HCT116 (cell line): ENCODE measurements at regions not wholly inside any gene's neighbourhood (a gene's known extent, or its start where the extent isn't known, plus 50 kb on each side); places are given as distances from the start of the nearest gene placed in this dataset.

Experiments used
- ATAC-seq: fragments of 200-7000 bp; cut with Tn5 transposase; 2 replicates; pipeline ENCODE4 v1.9.1; 2020; ENCODE audit warnings: mild to moderate bottlenecking, moderate library complexity
- BruUV-seq: library from RNA; stranded (reverse); fragments of 400-500 nt; replicated peaks from 2 replicates; lab custom pipeline; 2021; lab: Mats Ljungman, UMichigan
- CTCF ChIA-PET: fragments of 300-600 bp; sonication (Branson Sonifier 250); formaldehyde crosslinking; loops from one replicate; lab custom pipeline; 2021; ENCODE audit warnings: antibody characterized with exemption; lab: Charles Lee
- POLR2A ChIA-PET: fragments of 300-600, 350-600 bp; sonication (Branson Sonifier 250); formaldehyde crosslinking; loops from one replicate; lab custom pipeline; 2021; ENCODE audit warnings: antibody characterized with exemption; lab: Charles Lee
- RAD21 ChIA-PET, 2 experiments: fragments of 300-600 bp; sonication (Branson Sonifier 250); formaldehyde crosslinking; loops; one replicate each; lab custom pipeline; 2023; ENCODE audit warnings: low total read pairs in 2 of 2; ENCODE audit not compliant: uncharacterized antibody in 2 of 2, unreplicated experiment in 2 of 2, low non-redundant PET in 1 of 2; lab: Charles Lee
- DNase-seq: peaks from one replicate; pipeline ENCODE4 v3.0.0-alpha.2; 2010; ENCODE audit warnings: low read depth, low spot score
- H2AFZ ChIP-seq: fragments of 200-600 bp; shearing (Covaris generic), sonication (generic); 2 replicates; pipeline ENCODE4 v1.6.1; 2017; ENCODE audit warnings: low read depth, mixed run types, mixed read lengths, antibody characterized with exemption, low read length; ENCODE audit not compliant: poor library complexity, severe bottlenecking
- H3K27ac ChIP-seq: 2 replicates; pipeline ENCODE4 v1.5.1; 2012; ENCODE audit warnings: low read depth, low read length
- H3K27me3 ChIP-seq: fragments of 200-600 bp; sonication (generic); 2 replicates; pipeline ENCODE4 v1.6.1; 2016; ENCODE audit warnings: mixed run types, low read length, mixed read lengths; ENCODE audit not compliant: insufficient read depth
- H3K36me3 ChIP-seq, 2 experiments: fragments of 200-500 bp in 1 of 2; fragments of 200-600 bp in 1 of 2; sonication (Bioruptor generic) in 1 of 2; sonication (generic) in 1 of 2; 2 replicates each; pipeline versions ENCODE4 v1.5.1 to v1.6.1; 2014 to 2016; ENCODE audit warnings: low read length in 2 of 2, inconsistent platforms in 1 of 2, mixed read lengths in 1 of 2, mixed run types in 1 of 2; ENCODE audit not compliant: insufficient read depth in 2 of 2, control insufficient read depth in 1 of 2
- H3K4me1 ChIP-seq, 2 experiments: fragments of 200-600 bp in 1 of 2; sonication (generic) in 1 of 2; 2 replicates each; pipeline versions ENCODE4 v1.5.1 to v1.6.1; 2012 to 2017; ENCODE audit warnings: low read length in 2 of 2, inconsistent platforms in 1 of 2, mild to moderate bottlenecking in 1 of 2, mixed read lengths in 1 of 2, mixed run types in 1 of 2, moderate library complexity in 1 of 2; ENCODE audit not compliant: insufficient read depth in 2 of 2, control insufficient read depth in 1 of 2
- H3K4me2 ChIP-seq: fragments of 200-600 bp; sonication (generic); 2 replicates; pipeline ENCODE4 v1.6.1; 2017; ENCODE audit warnings: mixed run types, low read length, mixed read lengths
- H3K4me3 ChIP-seq, 2 experiments: fragments of 200-600 bp in 1 of 2; sonication (generic) in 1 of 2; replicated peaks in 1 of 2; 2 replicates each; pipeline ENCODE4 v1.5.1; 2011 to 2016; ENCODE audit warnings: low read length in 2 of 2, control low read depth in 1 of 2, low read depth in 1 of 2, mild to moderate bottlenecking in 1 of 2, mixed read lengths in 1 of 2, mixed run types in 1 of 2
- H3K79me2 ChIP-seq: fragments of 200-600 bp; sonication (generic); 2 replicates; pipeline ENCODE4 v1.6.1; 2017; ENCODE audit warnings: mild to moderate bottlenecking, mixed run types, low read length, moderate library complexity, mixed read lengths; ENCODE audit not compliant: insufficient read depth
- H3K9ac ChIP-seq: fragments of 200-600 bp; sonication (generic); 2 replicates; pipeline ENCODE4 v1.6.1; 2016; ENCODE audit warnings: low read length, mixed read lengths
- H3K9me2 ChIP-seq: fragments of 200-600 bp; sonication (generic), shearing (Covaris generic); 2 replicates; pipeline ENCODE4 v1.6.1; 2017; ENCODE audit warnings: mixed run types, mild to moderate bottlenecking, moderate library complexity; ENCODE audit not compliant: insufficient read depth
- H3K9me3 ChIP-seq, 2 experiments: fragments of 200-500 bp in 1 of 2; fragments of 200-600 bp in 1 of 2; sonication (Bioruptor generic) in 1 of 2; sonication (generic) in 1 of 2; 2 replicates each; pipeline ENCODE4 v1.6.1; 2014 to 2017; ENCODE audit warnings: low read length in 2 of 2, mixed read lengths in 2 of 2, inconsistent platforms in 1 of 2, low read depth in 1 of 2, mild to moderate bottlenecking in 1 of 2, mixed run types in 1 of 2, moderate library complexity in 1 of 2; ENCODE audit not compliant: control insufficient read depth in 1 of 2, insufficient read depth in 1 of 2
- H4K20me1 ChIP-seq: fragments of 200-600 bp; sonication (generic), shearing (Covaris generic); 2 replicates; pipeline ENCODE4 v1.6.1; 2017; ENCODE audit warnings: mixed run types, mild to moderate bottlenecking, moderate library complexity; ENCODE audit not compliant: insufficient read depth
- CBX3 ChIP-seq: IDR thresholded peaks from 2 replicates; pipeline ENCODE4 v1.6.1; 2012; ENCODE audit warnings: low read depth
- CEBPB ChIP-seq: IDR thresholded peaks from 2 replicates; pipeline ENCODE4 v1.6.1; 2012; ENCODE audit warnings: low read depth
- EGR1 ChIP-seq: IDR thresholded peaks from 2 replicates; pipeline ENCODE4 v1.6.1; 2012; ENCODE audit warnings: low read depth
- FOSL1 ChIP-seq: IDR thresholded peaks from 2 replicates; pipeline ENCODE4 v1.6.1; 2012; ENCODE audit warnings: low read depth
- POLR2AphosphoS5 ChIP-seq: IDR thresholded peaks from 2 replicates; pipeline ENCODE4 v1.6.1; 2011; ENCODE audit warnings: mild to moderate bottlenecking, low read depth, low read length, moderate library complexity
- REST ChIP-seq: IDR thresholded peaks from 2 replicates; pipeline ENCODE4 v1.6.1; 2012; ENCODE audit warnings: low read depth
- ZFX ChIP-seq: fragments of 450-650 bp; IDR thresholded peaks from 2 replicates; pipeline ENCODE4 v1.6.1; 2017
- ZNF274 ChIP-seq: fragments of 200-500 bp; sonication (Bioruptor generic); IDR thresholded peaks from 2 replicates; pipeline ENCODE4 v1.6.1; 2014; ENCODE audit warnings: mild to moderate bottlenecking, low read depth, low read length, inconsistent platforms
- intact Hi-C: fragments of 100-400 bp; cut with micrococcal nuclease; formaldehyde crosslinking; loops from 2 replicates; pipeline ENCODE4 v1.10.0; 2022
- TF ChIP-seq, protein P1 (sequence below), 3 experiments: fragments of 200-600 bp in 1 of 3; sonication (generic) in 1 of 3; IDR thresholded peaks in 2 of 3; conservative IDR thresholded peaks in 1 of 3; 2 replicates each; pipeline ENCODE4 v1.5.1; 2012 to 2017; ENCODE audit warnings: low read depth in 2 of 3, low read length in 2 of 3, antibody characterized with exemption in 1 of 3, borderline replicate concordance in 1 of 3, control low read depth in 1 of 3, mild to moderate bottlenecking in 1 of 3, mixed read lengths in 1 of 3, mixed run types in 1 of 3, moderate library complexity in 1 of 3; ENCODE audit not compliant: insufficient read depth in 1 of 3
- TF ChIP-seq, protein P2 (sequence below): IDR thresholded peaks from 2 replicates; pipeline ENCODE4 v1.6.1; 2012

- TF ChIP-seq ZNF274, result no peak
- no peak for TF ChIP-seq REST
- no peak for TF ChIP-seq CBX3
- no peak for TF ChIP-seq FOSL1
- no peak for TF ChIP-seq EGR1
Observed at GRCh38 chr9:36746415-36746814, 173.7 kb downstream of the MELK start (continued).

DNA sequence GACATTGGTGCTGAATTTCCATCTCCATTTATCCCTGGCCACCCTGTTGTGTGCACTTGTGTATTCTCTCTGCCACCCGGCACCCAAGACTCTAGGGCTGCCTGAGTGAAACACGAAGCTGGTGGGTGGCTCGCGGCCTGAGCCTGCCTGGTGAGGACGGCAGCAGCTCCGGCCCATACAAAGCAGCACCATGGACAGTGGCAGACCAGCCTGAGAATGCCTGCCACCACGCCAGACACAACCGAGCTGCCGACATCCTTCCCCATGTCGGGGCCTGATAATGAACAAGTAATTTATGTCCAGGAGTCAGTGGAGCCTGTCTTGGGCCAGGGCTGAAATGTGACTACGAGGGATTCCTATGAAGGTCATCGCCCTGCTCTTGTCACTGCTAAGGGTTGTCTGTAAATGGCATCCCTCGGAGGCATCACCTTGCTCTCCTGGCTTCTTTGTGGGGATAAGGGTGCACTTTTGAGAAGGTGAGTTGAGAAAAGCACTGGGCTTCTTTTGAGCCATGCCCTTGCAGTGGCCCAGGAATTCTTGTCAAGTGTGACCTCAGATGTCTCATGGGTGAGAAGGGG is 175.7 kb downstream of the MELK start:
- Histone ChIP-seq H3K4me1 (no peaks in the 10 kb centered on the region), H2AFZ (no peak overlapping the region), H3K4me3 (no peak overlapping the region), H3K36me3 (no peaks in the 10 kb centered on the region; a peak in 1 of 4 replicates), H4K20me1 (no peaks in the 10 kb centered on the region), H3K79me2 (no peaks in the 10 kb centered on the region), H3K9me2 (no peaks in the 10 kb centered on the region), H3K4me2 (no peak overlapping the region), H3K9me3 (no peaks in the 10 kb centered on the region), H3K27ac (no peak overlapping the region), H3K9ac (no peak overlapping the region), H3K27me3 (peaks cover 71% of the 10 kb centered on the region)
- POLR2A ChIA-PET, result interaction anchor here (0.5 kb wide), 1 partner anchor 570 kb away, joined by 3 read pairs; no protein-coding TSS in a partner anchor
- CTCF ChIA-PET, result no interaction called here
- RAD21 ChIA-PET, result no interaction called here
- ATAC-seq (peak; percentile 53; the same call in 1 of the 2 replicates), DNase-seq (no peak)
- TF ChIP-seq, protein P1, sequence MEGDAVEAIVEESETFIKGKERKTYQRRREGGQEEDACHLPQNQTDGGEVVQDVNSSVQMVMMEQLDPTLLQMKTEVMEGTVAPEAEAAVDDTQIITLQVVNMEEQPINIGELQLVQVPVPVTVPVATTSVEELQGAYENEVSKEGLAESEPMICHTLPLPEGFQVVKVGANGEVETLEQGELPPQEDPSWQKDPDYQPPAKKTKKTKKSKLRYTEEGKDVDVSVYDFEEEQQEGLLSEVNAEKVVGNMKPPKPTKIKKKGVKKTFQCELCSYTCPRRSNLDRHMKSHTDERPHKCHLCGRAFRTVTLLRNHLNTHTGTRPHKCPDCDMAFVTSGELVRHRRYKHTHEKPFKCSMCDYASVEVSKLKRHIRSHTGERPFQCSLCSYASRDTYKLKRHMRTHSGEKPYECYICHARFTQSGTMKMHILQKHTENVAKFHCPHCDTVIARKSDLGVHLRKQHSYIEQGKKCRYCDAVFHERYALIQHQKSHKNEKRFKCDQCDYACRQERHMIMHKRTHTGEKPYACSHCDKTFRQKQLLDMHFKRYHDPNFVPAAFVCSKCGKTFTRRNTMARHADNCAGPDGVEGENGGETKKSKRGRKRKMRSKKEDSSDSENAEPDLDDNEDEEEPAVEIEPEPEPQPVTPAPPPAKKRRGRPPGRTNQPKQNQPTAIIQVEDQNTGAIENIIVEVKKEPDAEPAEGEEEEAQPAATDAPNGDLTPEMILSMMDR (IDR thresholded peaks at IDR 0.05 in 2 of 3, conservative IDR thresholded peaks at IDR 0.05 in 1 of 3; ENCODE audit: borderline replicate concordance in 1 of 3, insufficient read depth in 1 of 3, low read depth in 2 of 3, low read length in 2 of 3), result no peak
- TF ChIP-seq CEBPB, result no peak
- TF ChIP-seq POLR2AphosphoS5, result no peak
- TF ChIP-seq, protein P2, sequence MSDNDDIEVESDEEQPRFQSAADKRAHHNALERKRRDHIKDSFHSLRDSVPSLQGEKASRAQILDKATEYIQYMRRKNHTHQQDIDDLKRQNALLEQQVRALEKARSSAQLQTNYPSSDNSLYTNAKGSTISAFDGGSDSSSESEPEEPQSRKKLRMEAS, result no peak
- TF ChIP-seq ZFX, result no peak
- TF ChIP-seq REST, result peak; percentile 92
- TF ChIP-seq EGR1, result no peak
- intact Hi-C loops, result no loop called here
- no TSS peak for BruUV-seq
